ENCODE measurements at regions not wholly inside any gene's neighbourhood (a gene's known extent, or its start where the extent isn't known, plus 50 kb on each side); places are given as distances from the start of the nearest gene placed in this dataset.

- H3K36me3 Mint-ChIP-seq (ENCODE audit: low read depth) = no peaks in the 10 kb centered on the region
- H3K4me3 Mint-ChIP-seq = no peak overlapping the region
- no peak for DNase-seq
- H3K27ac Mint-ChIP-seq = peak overlapping the region; percentile 64
- no peaks in the 10 kb centered on the region for H3K27me3 Mint-ChIP-seq
- H3K9me3 ChIP-seq (ENCODE audit: control insufficient read depth, low read length, poor library complexity, severe bottlenecking) = no peaks in the 10 kb centered on the region
- ATAC-seq = no peak
- peaks cover 13% of the 10 kb centered on the region for H3K4me1 Mint-ChIP-seq
Measured at GRCh38 chr6:137763436-137763835, 103.6 kb upstream of the TNFAIP3 start.

- no peak overlapping the region for H3K4me3 Mint-ChIP-seq
- H3K4me1 Mint-ChIP-seq = peaks cover 14% of the 10 kb centered on the region
- ATAC-seq = no peak
- DNase-seq = no peak
- H3K9me3 ChIP-seq (ENCODE audit: control insufficient read depth, low read length, poor library complexity, severe bottlenecking) = no peaks in the 10 kb centered on the region
- H3K36me3 Mint-ChIP-seq (ENCODE audit: low read depth) = no peaks in the 10 kb centered on the region
- peak overlapping the region; percentile 12 for H3K27ac Mint-ChIP-seq
- H3K27me3 Mint-ChIP-seq = no peaks in the 10 kb centered on the region
Measured at GRCh38 chr6:137763886-137764285, 103.2 kb upstream of the TNFAIP3 start.

GRCh38 chr6:137764464-137764863 is 102.6 kb upstream of the TNFAIP3 start:
- no peaks in the 10 kb centered on the region for H3K9me3 ChIP-seq (ENCODE audit: control insufficient read depth, low read length, poor library complexity, severe bottlenecking)
- DNase-seq = no peak
- Mint-ChIP-seq H3K4me1 (peaks cover 17% of the 10 kb centered on the region), H3K27me3 (no peaks in the 10 kb centered on the region), H3K4me3 (no peak overlapping the region), H3K36me3 (ENCODE audit: low read depth) (no peaks in the 10 kb centered on the region), H3K27ac (peak overlapping the region; percentile 12)
- ATAC-seq = no peak

- no peak for ATAC-seq
- H3K27me3 Mint-ChIP-seq = no peaks in the 10 kb centered on the region
- no peak for DNase-seq
- no peaks in the 10 kb centered on the region for H3K36me3 Mint-ChIP-seq (ENCODE audit: low read depth)
- H3K9me3 ChIP-seq (ENCODE audit: control insufficient read depth, low read length, poor library complexity, severe bottlenecking) = no peaks in the 10 kb centered on the region
- H3K4me1 Mint-ChIP-seq = peaks cover 17% of the 10 kb centered on the region
- peak overlapping the region; percentile 12 for H3K27ac Mint-ChIP-seq
- H3K4me3 Mint-ChIP-seq = no peak overlapping the region
Measured at GRCh38 chr6:137765059-137765458, 102.0 kb upstream of the TNFAIP3 start.

- Mint-ChIP-seq H3K36me3 (ENCODE audit: low read depth) (no peaks in the 10 kb centered on the region), H3K27ac (peak overlapping the region; percentile 94), H3K27me3 (no peaks in the 10 kb centered on the region), H3K4me3 (no peak overlapping the region), H3K4me1 (peaks cover 17% of the 10 kb centered on the region)
- DNase-seq (no peak), ATAC-seq (no peak)
- H3K9me3 ChIP-seq (ENCODE audit: control insufficient read depth, low read length, poor library complexity, severe bottlenecking) = no peaks in the 10 kb centered on the region
Measured at GRCh38 chr6:137766596-137767370, 100.3 kb upstream of the TNFAIP3 start.

- Mint-ChIP-seq H3K27ac (peak overlapping the region; percentile 94), H3K36me3 (ENCODE audit: low read depth) (no peaks in the 10 kb centered on the region), H3K4me3 (no peak overlapping the region), H3K4me1 (peaks cover 17% of the 10 kb centered on the region), H3K27me3 (no peaks in the 10 kb centered on the region)
- no peak for DNase-seq
- no peaks in the 10 kb centered on the region for H3K9me3 ChIP-seq (ENCODE audit: control insufficient read depth, low read length, poor library complexity, severe bottlenecking)
- ATAC-seq = no peak
Measured at GRCh38 chr6:137767465-137767864, 99.6 kb upstream of the TNFAIP3 start.

- Mint-ChIP-seq H3K27ac (peak overlapping the region; percentile 94), H3K4me3 (peak overlapping the region; percentile 68), H3K4me1 (peaks cover 13% of the 10 kb centered on the region), H3K36me3 (ENCODE audit: low read depth) (no peaks in the 10 kb centered on the region), H3K27me3 (no peaks in the 10 kb centered on the region)
- DNase-seq = no peak
- ATAC-seq = peak; percentile 76
- no peaks in the 10 kb centered on the region for H3K9me3 ChIP-seq (ENCODE audit: control insufficient read depth, low read length, poor library complexity, severe bottlenecking)
Measured at GRCh38 chr6:137767911-137768690, 99.0 kb upstream of the TNFAIP3 start.

- DNase-seq = no peak
- H3K27ac Mint-ChIP-seq = peak overlapping the region; percentile 94
- no peaks in the 10 kb centered on the region for H3K27me3 Mint-ChIP-seq
- peaks cover 13% of the 10 kb centered on the region for H3K4me1 Mint-ChIP-seq
- no peaks in the 10 kb centered on the region for H3K36me3 Mint-ChIP-seq (ENCODE audit: low read depth)
- peak overlapping the region; percentile 68 for H3K4me3 Mint-ChIP-seq
- ATAC-seq = no peak
- no peaks in the 10 kb centered on the region for H3K9me3 ChIP-seq (ENCODE audit: control insufficient read depth, low read length, poor library complexity, severe bottlenecking)
Measured at GRCh38 chr6:137768935-137769334, 98.1 kb upstream of the TNFAIP3 start.

- H3K36me3 Mint-ChIP-seq (ENCODE audit: low read depth) = no peaks in the 10 kb centered on the region
- no peaks in the 10 kb centered on the region for H3K27me3 Mint-ChIP-seq
- peaks cover 14% of the 10 kb centered on the region for H3K4me1 Mint-ChIP-seq
- no peaks in the 10 kb centered on the region for H3K9me3 ChIP-seq (ENCODE audit: control insufficient read depth, low read length, poor library complexity, severe bottlenecking)
- H3K27ac Mint-ChIP-seq = no peak overlapping the region
- no peak overlapping the region for H3K4me3 Mint-ChIP-seq
- no peak for DNase-seq
- ATAC-seq = no peak
Measured at GRCh38 chr6:137769797-137770362, 97.2 kb upstream of the TNFAIP3 start.

- H3K4me1 Mint-ChIP-seq = peaks cover 16% of the 10 kb centered on the region
- H3K27ac Mint-ChIP-seq = no peak overlapping the region
- DNase-seq (no peak), ATAC-seq (no peak)
- no peaks in the 10 kb centered on the region for H3K9me3 ChIP-seq (ENCODE audit: control insufficient read depth, low read length, poor library complexity, severe bottlenecking)
- H3K4me3 Mint-ChIP-seq = no peak overlapping the region
- no peaks in the 10 kb centered on the region for H3K36me3 Mint-ChIP-seq (ENCODE audit: low read depth)
- no peaks in the 10 kb centered on the region for H3K27me3 Mint-ChIP-seq
Measured at GRCh38 chr6:137772541-137773250, 94.4 kb upstream of the TNFAIP3 start.

- DNase-seq = no peak
- no peaks in the 10 kb centered on the region for H3K27me3 Mint-ChIP-seq
- H3K36me3 Mint-ChIP-seq (ENCODE audit: low read depth) = no peaks in the 10 kb centered on the region
Measured at GRCh38 chr6:137775227-137775626, 91.8 kb upstream of the TNFAIP3 start.

GRCh38 chr6:137775720-137776119 is 91.3 kb upstream of the TNFAIP3 start:
- no peak for ATAC-seq
- no peak overlapping the region for H3K4me3 Mint-ChIP-seq

More at GRCh38 chr6:137775227-137775626, 91.8 kb upstream of the TNFAIP3 start:
- Mint-ChIP-seq H3K4me3 (no peak overlapping the region), H3K27ac (no peak overlapping the region), H3K4me1 (peaks cover 7% of the 10 kb centered on the region)
- H3K9me3 ChIP-seq (ENCODE audit: control insufficient read depth, low read length, poor library complexity, severe bottlenecking) = no peaks in the 10 kb centered on the region
- no peak for ATAC-seq

GRCh38 chr6:137776256-137776655 is 90.8 kb upstream of the TNFAIP3 start:
- Mint-ChIP-seq H3K36me3 (ENCODE audit: low read depth) (peaks cover 2% of the 10 kb centered on the region), H3K4me1 (peaks cover 7% of the 10 kb centered on the region), H3K27ac (no peak overlapping the region), H3K27me3 (no peaks in the 10 kb centered on the region), H3K4me3 (no peak overlapping the region)
- H3K9me3 ChIP-seq (ENCODE audit: control insufficient read depth, low read length, poor library complexity, severe bottlenecking) = no peaks in the 10 kb centered on the region
- DNase-seq = no peak
- no peak for ATAC-seq

More at GRCh38 chr6:137775720-137776119, 91.3 kb upstream of the TNFAIP3 start:
- Mint-ChIP-seq H3K27ac (no peak overlapping the region), H3K36me3 (ENCODE audit: low read depth) (peaks cover 2% of the 10 kb centered on the region), H3K4me1 (peaks cover 7% of the 10 kb centered on the region), H3K27me3 (no peaks in the 10 kb centered on the region)
- DNase-seq = no peak
- no peaks in the 10 kb centered on the region for H3K9me3 ChIP-seq (ENCODE audit: control insufficient read depth, low read length, poor library complexity, severe bottlenecking)
